CD4-positive, alpha-beta T cell treated with Interleukin-10 for 1 hour (primary cell): ENCODE measurements at regions not wholly inside any gene's neighbourhood (a gene's known extent, or its start where the extent isn't known, plus 50 kb on each side); places are given as distances from the start of the nearest gene placed in this dataset.
"Not testable (repeated sequence)": the region's sequence is repeated elsewhere in the genome, so short reads cannot be mapped to it uniquely, and the experiment has no call there.

ENCODE experiments used
- DNase-seq: peaks from one replicate; pipeline ENCODE4 v3.0.0-alpha.2; 2020

GRCh38 chr5:105054406-105054805 is 1491.8 kb upstream of the NUDT12 start:
- no peak for DNase-seq

DNA sequence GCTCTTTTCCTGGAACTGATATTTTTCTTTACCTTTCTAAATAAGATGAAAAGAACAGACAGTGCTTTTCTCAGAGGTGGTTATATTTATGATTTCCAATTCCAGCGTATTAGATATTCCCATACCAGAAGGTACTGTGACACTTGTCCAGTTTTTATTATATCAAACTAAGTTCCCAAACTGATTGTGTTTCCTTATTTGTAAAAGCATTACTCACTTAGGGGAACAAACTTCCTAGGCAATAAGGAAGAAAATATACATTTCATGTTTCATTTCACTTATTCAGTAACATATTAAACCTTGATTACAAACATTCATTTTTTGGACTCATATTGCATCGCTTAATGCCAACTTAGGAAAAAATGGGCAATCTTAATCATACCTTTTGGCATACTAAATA is 1480.0 kb upstream of the NUDT12 start:
- no peak for DNase-seq

DNA sequence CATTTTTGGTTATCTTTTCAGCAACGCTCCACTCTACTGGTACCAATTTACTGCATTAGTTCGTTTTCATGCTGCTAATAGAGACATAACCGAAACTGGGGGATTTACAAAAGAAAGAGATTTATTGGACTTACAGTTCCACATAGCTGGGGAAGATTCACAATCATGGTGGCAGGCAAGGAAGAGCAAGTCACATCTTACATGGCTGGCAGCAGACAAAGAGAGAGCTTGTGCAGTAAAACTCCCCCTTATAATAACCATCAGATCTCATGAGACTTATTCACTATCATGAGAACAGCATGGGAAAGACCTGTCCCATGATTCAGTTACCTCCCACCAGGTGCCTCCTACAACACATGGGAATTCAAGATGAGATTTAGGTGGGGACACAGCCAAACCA is 1474.2 kb upstream of the NUDT12 start:
- not testable (repeated sequence) for DNase-seq

DNA sequence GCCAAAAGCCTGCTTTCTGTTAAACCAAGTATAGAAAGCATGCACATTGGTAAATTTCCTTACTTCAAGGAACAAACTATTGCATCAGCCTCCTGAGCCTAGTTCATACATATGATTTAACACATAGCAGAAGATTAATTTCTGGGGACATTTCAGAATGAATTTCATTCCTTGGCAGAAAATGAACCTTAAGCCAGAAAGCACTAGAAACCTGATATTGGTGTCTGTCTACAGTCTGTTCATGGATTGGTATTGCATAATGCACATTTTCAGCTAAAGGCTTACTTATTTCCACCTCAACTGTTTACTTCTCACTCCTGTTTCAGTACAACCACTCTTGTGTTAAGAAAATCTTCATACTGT is 1471.8 kb upstream of the NUDT12 start:
- DNase-seq, result no peak

DNA sequence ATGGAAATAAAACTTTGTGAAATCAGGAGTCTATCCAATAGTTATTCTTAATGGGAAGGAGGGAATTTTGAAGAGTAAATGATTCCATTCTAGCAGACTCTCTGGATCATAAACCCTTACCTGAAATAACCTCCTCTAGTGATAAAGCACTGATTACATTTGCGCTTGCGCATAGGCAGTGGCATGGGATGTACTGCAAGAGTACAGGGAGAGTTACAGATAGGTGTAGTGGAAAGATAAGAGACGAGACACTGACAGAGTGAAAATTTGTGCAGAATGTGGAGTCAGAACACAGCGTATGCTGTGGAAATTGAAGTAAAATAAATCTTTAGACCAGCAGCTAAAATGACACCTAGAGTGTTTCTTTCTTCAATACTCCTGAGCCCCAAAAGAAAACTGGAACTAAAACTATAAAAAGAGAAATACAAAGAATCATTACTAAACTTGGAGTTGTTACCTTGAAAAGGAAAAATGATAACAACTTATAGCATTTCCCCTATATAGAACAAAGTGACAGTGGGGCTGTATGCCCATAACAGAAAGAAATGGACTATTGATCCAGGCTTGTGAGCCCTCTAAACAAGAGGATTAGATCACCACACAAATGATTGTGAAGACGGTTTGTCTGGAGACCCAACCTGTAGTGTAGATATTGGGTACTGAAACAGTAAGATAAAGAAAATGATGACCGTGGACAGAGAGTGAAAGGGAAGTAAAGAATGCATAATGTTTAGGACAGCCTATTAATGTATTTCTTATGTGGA is 1471.2 kb upstream of the NUDT12 start:
- no peak for DNase-seq

- no peak for DNase-seq
Measured at GRCh38 chr5:105032917-105033316, 1470.3 kb upstream of the NUDT12 start.

GRCh38 chr5:105030153-105030552 is 1467.6 kb upstream of the NUDT12 start:
- no peak for DNase-seq

DNA sequence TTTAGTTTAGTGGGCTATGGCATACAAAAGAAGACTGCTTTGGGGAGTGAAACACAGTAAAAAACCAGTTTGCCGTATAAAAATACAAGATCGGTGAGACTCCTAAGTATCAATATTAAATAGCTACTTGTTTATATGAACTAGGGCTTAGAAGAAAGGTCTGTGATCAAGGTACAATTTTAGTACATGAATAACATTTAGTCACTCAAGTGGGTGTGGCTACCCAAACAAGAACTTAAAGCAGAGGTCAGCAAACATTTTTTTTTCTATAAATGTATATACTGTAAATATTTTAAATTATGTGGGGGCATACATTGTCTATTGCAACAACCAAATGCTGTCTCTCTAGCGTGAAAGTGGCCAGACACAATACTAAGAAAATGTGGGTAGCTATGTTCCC is 1452.5 kb upstream of the NUDT12 start:
- DNase-seq, result no peak

DNA sequence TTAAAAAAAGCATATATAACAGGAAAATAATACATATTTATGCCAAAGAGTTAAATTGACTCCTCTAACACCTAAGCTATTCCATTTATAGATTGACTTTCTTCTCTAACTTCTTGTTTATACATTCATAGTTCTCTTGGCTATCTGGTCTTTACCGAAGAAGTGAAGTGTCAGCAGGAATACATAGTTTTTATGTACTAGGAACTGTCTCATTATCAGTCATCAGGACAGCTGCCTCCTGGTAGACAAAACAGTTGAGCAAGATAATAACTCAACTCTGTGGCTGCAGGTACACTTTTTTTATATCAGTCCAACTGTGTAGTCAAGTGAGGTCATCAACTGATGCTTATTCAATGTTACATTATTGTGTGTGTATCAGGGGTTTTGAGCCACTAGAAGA is 1436.0 kb upstream of the NUDT12 start:
- no peak for DNase-seq

- DNase-seq, result no peak
Measured at GRCh38 chr5:104998169-104998568, 1435.6 kb upstream of the NUDT12 start.

DNA sequence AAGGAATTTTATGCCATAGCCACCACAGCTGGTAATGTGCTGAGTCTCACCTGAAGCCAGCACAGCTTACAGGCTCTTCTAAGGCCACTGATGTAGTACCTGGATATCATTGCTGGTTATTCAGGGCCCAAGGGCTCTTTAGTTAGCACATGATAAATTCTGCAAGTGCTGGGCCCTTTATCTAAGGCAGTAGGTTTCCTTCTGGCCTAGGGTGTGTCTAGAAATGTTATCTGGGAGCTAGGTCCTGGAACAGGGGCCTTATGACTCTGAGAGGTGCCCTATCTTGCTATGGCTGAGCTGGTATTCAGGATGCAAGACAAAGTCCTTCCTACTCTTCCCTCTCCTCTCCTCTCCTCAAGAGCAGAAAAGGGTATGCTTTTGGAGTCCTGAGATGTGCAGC is 1424.5 kb upstream of the NUDT12 start:
- no peak for DNase-seq

DNA sequence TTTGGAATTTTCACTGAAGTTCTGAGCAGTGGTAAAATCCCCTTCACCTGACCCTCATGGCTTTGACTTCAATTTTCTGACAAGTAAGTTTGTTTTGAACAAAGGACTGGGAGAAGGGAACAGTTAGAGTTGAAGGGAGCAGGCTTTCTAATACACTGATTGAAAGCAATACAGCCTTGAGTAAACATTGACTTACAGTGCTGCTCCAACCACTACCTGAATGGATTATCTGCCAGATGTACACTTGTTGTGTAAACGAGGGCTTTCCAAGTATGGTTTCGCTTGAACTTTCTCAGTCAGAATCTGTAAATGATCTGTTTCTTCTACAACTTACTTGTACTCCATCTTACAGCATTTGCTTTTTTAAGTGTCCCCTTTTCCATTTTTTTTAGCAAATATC is 1414.9 kb upstream of the NUDT12 start:
- DNase-seq, result no peak

GRCh38 chr5:104967806-104968410 is 1405.3 kb upstream of the NUDT12 start:
- DNase-seq, result no peak

DNA sequence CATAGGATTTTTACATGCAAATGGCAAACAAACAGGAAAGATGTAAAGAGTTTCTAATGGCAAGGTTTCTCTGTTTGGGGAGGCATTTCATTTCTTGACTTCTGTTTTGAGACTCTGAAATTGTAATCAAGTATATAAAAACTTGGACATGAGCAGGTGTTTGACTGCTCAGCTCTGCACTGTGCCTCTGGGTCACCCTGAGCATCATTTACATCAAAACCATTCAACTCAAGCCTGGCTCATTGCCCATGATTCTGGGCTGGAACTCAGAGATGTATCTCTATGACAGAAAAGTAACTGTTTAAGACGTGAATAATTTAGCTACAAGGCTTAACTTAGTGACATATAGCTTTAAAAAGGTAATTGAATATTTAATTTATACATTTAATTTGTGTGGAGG is 1402.4 kb upstream of the NUDT12 start:
- no peak for DNase-seq

DNA sequence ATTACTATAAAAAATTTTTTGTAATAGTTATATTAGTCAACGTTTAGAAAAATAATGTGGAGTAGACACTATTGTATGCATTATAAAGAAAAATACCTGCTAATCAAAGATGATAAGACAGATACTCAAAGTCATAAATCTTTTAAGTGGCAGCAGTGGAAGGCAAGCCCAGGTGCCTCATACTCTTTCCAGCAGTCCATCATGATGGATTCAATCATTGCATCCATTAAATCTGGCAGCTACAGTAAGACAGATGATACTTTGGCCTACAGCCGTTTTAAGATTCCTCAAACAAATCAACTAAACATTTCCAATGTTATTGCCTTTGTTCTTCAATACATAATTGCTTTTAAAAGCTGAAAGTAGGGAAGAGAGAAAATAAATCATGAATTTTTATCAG is 1392.9 kb upstream of the NUDT12 start:
- DNase-seq, result no peak

DNA sequence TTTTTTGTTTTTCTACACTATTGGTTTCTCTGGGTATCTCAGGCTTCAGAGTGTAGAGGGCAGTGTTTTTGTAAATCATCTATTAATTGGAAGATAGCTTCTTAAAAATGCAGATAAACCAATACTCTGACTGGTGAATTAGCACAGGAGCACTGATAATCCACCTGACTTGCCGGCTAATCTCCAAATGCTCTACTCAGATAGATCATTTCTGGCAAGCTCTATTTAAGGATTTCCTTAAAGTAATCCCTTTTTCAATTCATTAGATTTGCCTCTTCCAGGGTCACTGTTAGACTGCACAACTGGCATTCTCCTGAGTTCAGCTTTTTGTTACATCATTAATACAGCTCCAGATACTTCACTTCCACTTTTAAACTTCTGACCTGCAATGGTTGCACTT is 1390.3 kb upstream of the NUDT12 start:
- DNase-seq, result no peak

- DNase-seq, result no peak
Measured at GRCh38 chr5:104951829-104952228, 1389.2 kb upstream of the NUDT12 start.

DNA sequence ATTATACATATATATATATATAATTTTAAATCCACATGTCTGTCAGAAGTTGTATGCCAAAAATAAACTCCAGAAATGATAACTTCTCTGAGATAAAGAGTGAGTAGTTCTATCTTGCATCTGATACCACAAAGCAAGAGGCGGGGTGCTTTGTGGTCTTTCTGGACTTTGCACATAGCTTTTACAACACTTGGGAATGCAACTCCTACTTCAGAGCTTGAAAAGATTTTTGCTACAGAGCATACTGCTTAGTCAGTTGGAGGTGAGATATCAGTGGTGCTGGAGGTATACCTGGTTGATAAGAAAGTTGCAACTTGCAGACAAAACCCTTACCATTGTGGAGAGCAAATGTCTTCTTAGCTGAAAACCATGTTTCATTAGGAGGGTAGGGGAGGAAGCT is 1384.5 kb upstream of the NUDT12 start:
- DNase-seq, result no peak

DNA sequence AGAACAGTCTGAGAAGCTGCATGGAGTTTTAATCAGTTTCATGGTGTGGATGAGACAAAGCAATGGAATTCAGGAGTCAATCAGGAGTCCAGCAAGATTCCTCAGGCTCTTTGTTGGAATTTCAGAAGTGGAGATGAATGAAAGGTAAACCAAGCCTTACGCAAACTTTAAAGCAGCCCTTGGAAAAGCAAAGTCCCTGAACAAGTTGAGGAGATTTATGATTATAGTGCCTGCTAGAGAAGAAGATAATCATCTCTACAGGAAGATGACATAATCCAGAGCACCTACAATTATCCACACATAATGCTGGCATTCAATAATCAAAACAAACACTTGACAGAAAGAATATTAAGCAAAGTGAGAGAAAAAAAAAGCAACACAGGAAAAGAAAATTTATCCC is 1380.1 kb upstream of the NUDT12 start:
- no peak for DNase-seq

GRCh38 chr5:104941030-104941645 is 1378.5 kb upstream of the NUDT12 start:
- DNase-seq, result no peak

GRCh38 chr5:104937598-104937997 is 1375.0 kb upstream of the NUDT12 start:
- no peak for DNase-seq

DNA sequence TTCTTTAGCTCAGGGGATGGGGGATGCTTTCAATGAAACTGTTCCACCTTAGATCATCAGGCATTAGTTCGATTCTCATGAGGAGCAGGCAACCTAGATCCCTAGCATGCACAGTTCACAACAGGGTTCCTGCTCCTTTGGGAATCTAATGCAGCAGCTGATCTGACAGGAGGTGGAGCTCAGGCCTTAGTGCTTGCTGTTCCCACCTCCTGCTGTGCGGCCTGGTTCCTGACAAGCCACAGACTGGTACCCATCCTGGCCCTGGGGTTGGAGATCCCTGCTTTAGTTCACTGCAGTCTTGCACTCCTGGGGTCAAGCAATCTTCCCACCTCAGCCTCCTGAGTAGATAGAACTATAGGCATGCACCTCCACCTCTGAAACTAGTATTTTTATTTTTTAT is 1369.8 kb upstream of the NUDT12 start:
- no peak for DNase-seq

- no peak for DNase-seq
Measured at GRCh38 chr5:104928906-104929520, 1366.4 kb upstream of the NUDT12 start.

GRCh38 chr5:104915226-104915625 is 1352.6 kb upstream of the NUDT12 start:
- no peak for DNase-seq
